GM19043 (cell line): ENCODE measurements at regions not wholly inside any gene's neighbourhood (a gene's known extent, or its start where the extent isn't known, plus 50 kb on each side); places are given as distances from the start of the nearest gene placed in this dataset.
A peak's percentile ranks its signal among the peaks of the same experiment; 100 is the strongest.
"Not testable (repeated sequence)": the region's sequence is repeated elsewhere in the genome, so short reads cannot be mapped to it uniquely, and the experiment has no call there.

Source experiments
- ATAC-seq: cut with Tn5 transposase; IDR thresholded peaks from one replicate; pipeline ENCODE4 v1.9.1; 2021; ENCODE audit warnings: low read depth; ENCODE audit not compliant: unreplicated experiment

GRCh38 chrX:30008031-30008430 lies 207.3 kb upstream of the MAGEB2 start:
- ATAC-seq, result no peak

GRCh38 chrX:30010471-30010870 lies 204.9 kb upstream of the MAGEB2 start:
- ATAC-seq, result no peak

GRCh38 chrX:30015440-30015839 lies 199.9 kb upstream of the MAGEB2 start:
- no peak for ATAC-seq

GRCh38 chrX:30027636-30028035 lies 187.7 kb upstream of the MAGEB2 start:
- ATAC-seq, result no peak

GRCh38 chrX:30036406-30036805 lies 179.0 kb upstream of the MAGEB2 start:
- not testable (repeated sequence) for ATAC-seq

- ATAC-seq, result no peak
These were observed 175.6 kb upstream of the MAGEB2 start for GRCh38 chrX:30039768-30040167.

GRCh38 chrX:30060718-30061117 lies 154.6 kb upstream of the MAGEB2 start:
- ATAC-seq, result no peak

- ATAC-seq, result no peak
These were observed 150.1 kb upstream of the MAGEB2 start for GRCh38 chrX:30065226-30065625.

GRCh38 chrX:30067677-30068076 lies 147.7 kb upstream of the MAGEB2 start:
- no peak for ATAC-seq

GRCh38 chrX:30085571-30085970 lies 129.8 kb upstream of the MAGEB2 start:
- no peak for ATAC-seq

- no peak for ATAC-seq
These were observed 103.9 kb upstream of the MAGEB2 start for GRCh38 chrX:30111431-30111830.

GRCh38 chrX:30141966-30142365 lies 73.4 kb upstream of the MAGEB2 start:
- peak; percentile 51 for ATAC-seq

- ATAC-seq, result no peak
These were observed 71.1 kb upstream of the MAGEB2 start for GRCh38 chrX:30144221-30144620.

- no peak for ATAC-seq
These were observed 70.2 kb upstream of the MAGEB2 start for GRCh38 chrX:30144971-30145731.

- no peak for ATAC-seq
These were observed 67.2 kb upstream of the MAGEB2 start for GRCh38 chrX:30147996-30148643.

GRCh38 chrX:30149206-30149605 lies 66.2 kb upstream of the MAGEB2 start:
- not testable (repeated sequence) for ATAC-seq

GRCh38 chrX:30150196-30150895 lies 65.0 kb upstream of the MAGEB2 start:
- no peak for ATAC-seq

- no peak for ATAC-seq
These were observed 63.4 kb upstream of the MAGEB2 start for GRCh38 chrX:30151964-30152363.

- no peak for ATAC-seq
These were observed 62.0 kb upstream of the MAGEB2 start for GRCh38 chrX:30153175-30153880.

GRCh38 chrX:30153881-30154260 lies 61.5 kb upstream of the MAGEB2 start:
- ATAC-seq, result no peak

- no peak for ATAC-seq
These were observed 59.4 kb upstream of the MAGEB2 start for GRCh38 chrX:30156009-30156408.
